ENCODE measurements at regions not wholly inside any gene's neighbourhood (a gene's known extent, or its start where the extent isn't known, plus 50 kb on each side); places are given as distances from the start of the nearest gene placed in this dataset.

DNA sequence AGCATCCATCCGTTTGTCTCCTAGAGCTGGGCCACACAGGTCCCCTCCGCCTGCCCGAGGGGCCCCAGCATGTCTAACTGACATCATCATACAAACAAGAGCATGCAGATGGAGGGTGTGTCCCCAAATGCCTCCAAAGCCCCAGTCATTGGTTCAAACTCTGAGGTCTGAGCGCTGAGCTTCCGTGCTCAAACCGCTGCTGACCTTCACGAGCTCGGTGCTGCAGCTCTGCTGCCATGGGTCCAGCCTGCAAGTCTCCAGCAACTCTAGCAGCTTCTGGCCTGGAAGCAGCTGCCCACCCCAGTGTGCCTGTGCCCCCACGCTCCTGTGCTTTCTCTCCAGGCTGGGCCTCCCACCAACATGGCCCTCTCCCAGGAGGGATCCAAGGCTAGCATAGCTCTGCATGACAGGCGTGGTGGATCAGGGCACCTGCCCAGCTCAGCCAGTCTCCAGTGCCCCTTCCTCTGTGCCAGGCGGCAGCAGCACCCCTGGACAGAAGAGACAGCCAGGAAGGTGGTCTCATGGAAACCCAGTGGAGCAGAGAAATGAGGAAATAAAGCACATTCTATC lies 131.6 kb upstream of the PMEPA1 start:
- Mint-ChIP-seq H3K27me3 (ENCODE audit: insufficient read depth, low read depth, poor library complexity) (peaks cover 4% of the 10 kb centered on the region), H3K36me3 (ENCODE audit: low read depth) (no peaks in the 10 kb centered on the region)
- no peak for TF ChIP-seq JUNB (IDR thresholded peaks at IDR 0.05; ENCODE audit: unreplicated experiment)
- no peak for TF ChIP-seq ZNF331 (CRISPR knock-in tag; IDR thresholded peaks at IDR 0.05; ENCODE audit: low read depth)
- TF ChIP-seq, protein P1, sequence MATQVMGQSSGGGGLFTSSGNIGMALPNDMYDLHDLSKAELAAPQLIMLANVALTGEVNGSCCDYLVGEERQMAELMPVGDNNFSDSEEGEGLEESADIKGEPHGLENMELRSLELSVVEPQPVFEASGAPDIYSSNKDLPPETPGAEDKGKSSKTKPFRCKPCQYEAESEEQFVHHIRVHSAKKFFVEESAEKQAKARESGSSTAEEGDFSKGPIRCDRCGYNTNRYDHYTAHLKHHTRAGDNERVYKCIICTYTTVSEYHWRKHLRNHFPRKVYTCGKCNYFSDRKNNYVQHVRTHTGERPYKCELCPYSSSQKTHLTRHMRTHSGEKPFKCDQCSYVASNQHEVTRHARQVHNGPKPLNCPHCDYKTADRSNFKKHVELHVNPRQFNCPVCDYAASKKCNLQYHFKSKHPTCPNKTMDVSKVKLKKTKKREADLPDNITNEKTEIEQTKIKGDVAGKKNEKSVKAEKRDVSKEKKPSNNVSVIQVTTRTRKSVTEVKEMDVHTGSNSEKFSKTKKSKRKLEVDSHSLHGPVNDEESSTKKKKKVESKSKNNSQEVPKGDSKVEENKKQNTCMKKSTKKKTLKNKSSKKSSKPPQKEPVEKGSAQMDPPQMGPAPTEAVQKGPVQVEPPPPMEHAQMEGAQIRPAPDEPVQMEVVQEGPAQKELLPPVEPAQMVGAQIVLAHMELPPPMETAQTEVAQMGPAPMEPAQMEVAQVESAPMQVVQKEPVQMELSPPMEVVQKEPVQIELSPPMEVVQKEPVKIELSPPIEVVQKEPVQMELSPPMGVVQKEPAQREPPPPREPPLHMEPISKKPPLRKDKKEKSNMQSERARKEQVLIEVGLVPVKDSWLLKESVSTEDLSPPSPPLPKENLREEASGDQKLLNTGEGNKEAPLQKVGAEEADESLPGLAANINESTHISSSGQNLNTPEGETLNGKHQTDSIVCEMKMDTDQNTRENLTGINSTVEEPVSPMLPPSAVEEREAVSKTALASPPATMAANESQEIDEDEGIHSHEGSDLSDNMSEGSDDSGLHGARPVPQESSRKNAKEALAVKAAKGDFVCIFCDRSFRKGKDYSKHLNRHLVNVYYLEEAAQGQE (IDR thresholded peaks at IDR 0.05; ENCODE audit: unreplicated experiment), result no peak
- no peak for TF ChIP-seq CREB1 (CRISPR knock-in tag; IDR thresholded peaks at IDR 0.05; ENCODE audit: low read depth)
- TF ChIP-seq NANOG (IDR thresholded peaks at IDR 0.05; ENCODE audit: borderline replicate concordance), result no peak
- no peak for TF ChIP-seq EZH2phosphoT487 (IDR thresholded peaks at IDR 0.05; ENCODE audit: unreplicated experiment)
- TF ChIP-seq, protein P2, sequence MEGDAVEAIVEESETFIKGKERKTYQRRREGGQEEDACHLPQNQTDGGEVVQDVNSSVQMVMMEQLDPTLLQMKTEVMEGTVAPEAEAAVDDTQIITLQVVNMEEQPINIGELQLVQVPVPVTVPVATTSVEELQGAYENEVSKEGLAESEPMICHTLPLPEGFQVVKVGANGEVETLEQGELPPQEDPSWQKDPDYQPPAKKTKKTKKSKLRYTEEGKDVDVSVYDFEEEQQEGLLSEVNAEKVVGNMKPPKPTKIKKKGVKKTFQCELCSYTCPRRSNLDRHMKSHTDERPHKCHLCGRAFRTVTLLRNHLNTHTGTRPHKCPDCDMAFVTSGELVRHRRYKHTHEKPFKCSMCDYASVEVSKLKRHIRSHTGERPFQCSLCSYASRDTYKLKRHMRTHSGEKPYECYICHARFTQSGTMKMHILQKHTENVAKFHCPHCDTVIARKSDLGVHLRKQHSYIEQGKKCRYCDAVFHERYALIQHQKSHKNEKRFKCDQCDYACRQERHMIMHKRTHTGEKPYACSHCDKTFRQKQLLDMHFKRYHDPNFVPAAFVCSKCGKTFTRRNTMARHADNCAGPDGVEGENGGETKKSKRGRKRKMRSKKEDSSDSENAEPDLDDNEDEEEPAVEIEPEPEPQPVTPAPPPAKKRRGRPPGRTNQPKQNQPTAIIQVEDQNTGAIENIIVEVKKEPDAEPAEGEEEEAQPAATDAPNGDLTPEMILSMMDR (conservative IDR thresholded peaks at IDR 0.05; ENCODE audit: low read depth in 2 of 2), result no peak
- TF ChIP-seq EZH2 (IDR thresholded peaks at IDR 0.05; ENCODE audit: low read depth, unreplicated experiment), result no peak
- TF ChIP-seq, protein P3, sequence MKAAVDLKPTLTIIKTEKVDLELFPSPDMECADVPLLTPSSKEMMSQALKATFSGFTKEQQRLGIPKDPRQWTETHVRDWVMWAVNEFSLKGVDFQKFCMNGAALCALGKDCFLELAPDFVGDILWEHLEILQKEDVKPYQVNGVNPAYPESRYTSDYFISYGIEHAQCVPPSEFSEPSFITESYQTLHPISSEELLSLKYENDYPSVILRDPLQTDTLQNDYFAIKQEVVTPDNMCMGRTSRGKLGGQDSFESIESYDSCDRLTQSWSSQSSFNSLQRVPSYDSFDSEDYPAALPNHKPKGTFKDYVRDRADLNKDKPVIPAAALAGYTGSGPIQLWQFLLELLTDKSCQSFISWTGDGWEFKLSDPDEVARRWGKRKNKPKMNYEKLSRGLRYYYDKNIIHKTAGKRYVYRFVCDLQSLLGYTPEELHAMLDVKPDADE (IDR thresholded peaks at IDR 0.05), result no peak
- TF ChIP-seq, protein P4, sequence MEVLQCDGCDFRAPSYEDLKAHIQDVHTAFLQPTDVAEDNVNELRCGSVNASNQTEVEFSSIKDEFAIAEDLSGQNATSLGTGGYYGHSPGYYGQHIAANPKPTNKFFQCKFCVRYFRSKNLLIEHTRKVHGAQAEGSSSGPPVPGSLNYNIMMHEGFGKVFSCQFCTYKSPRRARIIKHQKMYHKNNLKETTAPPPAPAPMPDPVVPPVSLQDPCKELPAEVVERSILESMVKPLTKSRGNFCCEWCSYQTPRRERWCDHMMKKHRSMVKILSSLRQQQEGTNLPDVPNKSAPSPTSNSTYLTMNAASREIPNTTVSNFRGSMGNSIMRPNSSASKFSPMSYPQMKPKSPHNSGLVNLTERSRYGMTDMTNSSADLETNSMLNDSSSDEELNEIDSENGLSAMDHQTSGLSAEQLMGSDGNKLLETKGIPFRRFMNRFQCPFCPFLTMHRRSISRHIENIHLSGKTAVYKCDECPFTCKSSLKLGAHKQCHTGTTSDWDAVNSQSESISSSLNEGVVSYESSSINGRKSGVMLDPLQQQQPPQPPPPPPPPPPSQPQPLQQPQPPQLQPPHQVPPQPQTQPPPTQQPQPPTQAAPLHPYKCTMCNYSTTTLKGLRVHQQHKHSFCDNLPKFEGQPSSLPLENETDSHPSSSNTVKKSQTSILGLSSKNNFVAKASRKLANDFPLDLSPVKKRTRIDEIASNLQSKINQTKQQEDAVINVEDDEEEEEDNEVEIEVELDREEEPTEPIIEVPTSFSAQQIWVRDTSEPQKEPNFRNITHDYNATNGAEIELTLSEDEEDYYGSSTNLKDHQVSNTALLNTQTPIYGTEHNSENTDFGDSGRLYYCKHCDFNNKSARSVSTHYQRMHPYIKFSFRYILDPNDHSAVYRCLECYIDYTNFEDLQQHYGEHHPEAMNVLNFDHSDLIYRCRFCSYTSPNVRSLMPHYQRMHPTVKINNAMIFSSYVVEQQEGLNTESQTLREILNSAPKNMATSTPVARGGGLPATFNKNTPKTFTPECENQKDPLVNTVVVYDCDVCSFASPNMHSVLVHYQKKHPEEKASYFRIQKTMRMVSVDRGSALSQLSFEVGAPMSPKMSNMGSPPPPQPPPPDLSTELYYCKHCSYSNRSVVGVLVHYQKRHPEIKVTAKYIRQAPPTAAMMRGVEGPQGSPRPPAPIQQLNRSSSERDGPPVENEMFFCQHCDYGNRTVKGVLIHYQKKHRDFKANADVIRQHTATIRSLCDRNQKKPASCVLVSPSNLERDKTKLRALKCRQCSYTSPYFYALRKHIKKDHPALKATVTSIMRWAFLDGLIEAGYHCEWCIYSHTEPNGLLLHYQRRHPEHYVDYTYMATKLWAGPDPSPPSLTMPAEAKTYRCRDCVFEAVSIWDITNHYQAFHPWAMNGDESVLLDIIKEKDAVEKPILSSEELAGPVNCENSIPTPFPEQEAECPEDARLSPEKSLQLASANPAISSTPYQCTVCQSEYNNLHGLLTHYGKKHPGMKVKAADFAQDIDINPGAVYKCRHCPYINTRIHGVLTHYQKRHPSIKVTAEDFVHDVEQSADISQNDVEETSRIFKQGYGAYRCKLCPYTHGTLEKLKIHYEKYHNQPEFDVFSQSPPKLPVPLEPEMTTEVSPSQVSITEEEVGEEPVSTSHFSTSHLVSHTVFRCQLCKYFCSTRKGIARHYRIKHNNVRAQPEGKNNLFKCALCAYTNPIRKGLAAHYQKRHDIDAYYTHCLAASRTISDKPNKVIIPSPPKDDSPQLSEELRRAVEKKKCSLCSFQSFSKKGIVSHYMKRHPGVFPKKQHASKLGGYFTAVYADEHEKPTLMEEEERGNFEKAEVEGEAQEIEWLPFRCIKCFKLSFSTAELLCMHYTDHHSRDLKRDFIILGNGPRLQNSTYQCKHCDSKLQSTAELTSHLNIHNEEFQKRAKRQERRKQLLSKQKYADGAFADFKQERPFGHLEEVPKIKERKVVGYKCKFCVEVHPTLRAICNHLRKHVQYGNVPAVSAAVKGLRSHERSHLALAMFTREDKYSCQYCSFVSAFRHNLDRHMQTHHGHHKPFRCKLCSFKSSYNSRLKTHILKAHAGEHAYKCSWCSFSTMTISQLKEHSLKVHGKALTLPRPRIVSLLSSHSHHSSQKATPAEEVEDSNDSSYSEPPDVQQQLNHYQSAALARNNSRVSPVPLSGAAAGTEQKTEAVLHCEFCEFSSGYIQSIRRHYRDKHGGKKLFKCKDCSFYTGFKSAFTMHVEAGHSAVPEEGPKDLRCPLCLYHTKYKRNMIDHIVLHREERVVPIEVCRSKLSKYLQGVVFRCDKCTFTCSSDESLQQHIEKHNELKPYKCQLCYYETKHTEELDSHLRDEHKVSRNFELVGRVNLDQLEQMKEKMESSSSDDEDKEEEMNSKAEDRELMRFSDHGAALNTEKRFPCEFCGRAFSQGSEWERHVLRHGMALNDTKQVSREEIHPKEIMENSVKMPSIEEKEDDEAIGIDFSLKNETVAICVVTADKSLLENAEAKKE (CRISPR knock-in tag; IDR thresholded peaks at IDR 0.05), result no peak
- TF ChIP-seq STAT1 (IDR thresholded peaks at IDR 0.05; ENCODE audit: unreplicated experiment), result no peak
- TF ChIP-seq POLR2AphosphoS5 (IDR thresholded peaks at IDR 0.05; ENCODE audit: low read depth), result no peak
- TF ChIP-seq ZNF114 (CRISPR knock-in tag; IDR thresholded peaks at IDR 0.05), result no peak

More for the DNA sequence above, 131.6 kb upstream of the PMEPA1 start:
- Histone ChIP-seq H3K4me3 (no peak overlapping the region), H4K20me1 (replicated peaks; ENCODE audit: insufficient read depth) (no peaks in the 10 kb centered on the region), H3F3A (replicated peaks; ENCODE audit: low read depth) (no peaks in the 10 kb centered on the region), H3K9me2 (ENCODE audit: insufficient read depth) (no peaks in the 10 kb centered on the region), H3K27me3 (ENCODE audit: insufficient read depth) (no peaks in the 10 kb centered on the region), H3K27ac (ENCODE audit: low read depth) (no peak overlapping the region), H3K79me2 (replicated peaks; ENCODE audit: insufficient read depth) (no peaks in the 10 kb centered on the region), H2AFZ (no peak overlapping the region), H3K36me3 (ENCODE audit: insufficient read depth) (no peaks in the 10 kb centered on the region), H3K4me1 (ENCODE audit: insufficient read depth) (no peaks in the 10 kb centered on the region), H3K4me2 (no peak overlapping the region)
- Mint-ChIP-seq H3K4me3 (no peak overlapping the region), H3K4me1 (no peaks in the 10 kb centered on the region), H3K27ac (no peak overlapping the region), H3K9me3 (no peaks in the 10 kb centered on the region)
- DNase-seq (ENCODE audit: low spot score), result no peak
- ATAC-seq, result no peak
